Keratinocyte (primary cell): ENCODE measurements at regions not wholly inside any gene's neighbourhood (a gene's known extent, or its start where the extent isn't known, plus 50 kb on each side); places are given as distances from the start of the nearest gene placed in this dataset.

Experiments used
- DNase-seq: peaks from one replicate; pipeline ENCODE4 v3.0.0-alpha.2; 2011; ENCODE audit warnings: low read depth, missing footprints, low spot score
- FAIRE-seq: peaks from 2 replicates; lab custom pipeline; 2011; peaks lifted over from hg19 to GRCh38; lab: Jason Lieb, UNC
- H2AFZ ChIP-seq: 2 replicates; pipeline ENCODE4 v1.6.0; 2012; ENCODE audit warnings: low read length, control low read depth, inconsistent platforms; ENCODE audit not compliant: control insufficient read depth
- H3K27ac ChIP-seq: 2 replicates; pipeline ENCODE4 v1.5.1; 2011; ENCODE audit warnings: low read length; ENCODE audit not compliant: control insufficient read depth, insufficient read depth
- H3K27me3 ChIP-seq: 3 replicates; pipeline ENCODE4 v1.6.0; 2011; ENCODE audit warnings: low read length; ENCODE audit not compliant: control insufficient read depth, insufficient read depth; ENCODE audit errors: extremely low read depth
- H3K36me3 ChIP-seq, 2 experiments: 2 replicates in 1 of 2; 3 replicates in 1 of 2; pipeline ENCODE4 v1.5.1; 2011; ENCODE audit warnings: low read length in 2 of 2, mild to moderate bottlenecking in 1 of 2; ENCODE audit not compliant: control insufficient read depth in 2 of 2, insufficient read depth in 2 of 2; ENCODE audit errors: extremely low read depth in 1 of 2
- H3K4me1 ChIP-seq: 3 replicates; pipeline ENCODE4 v1.5.1; 2011; ENCODE audit warnings: low read length; ENCODE audit not compliant: control insufficient read depth, insufficient read depth; ENCODE audit errors: extremely low read depth
- H3K4me2 ChIP-seq: 3 replicates; pipeline ENCODE4 v1.6.0; 2011; ENCODE audit warnings: low read depth, low read length; ENCODE audit not compliant: control insufficient read depth, insufficient read depth; ENCODE audit errors: extremely low read depth
- H3K4me3 ChIP-seq, 3 experiments: fragments of 200-600 bp in 1 of 3; sonication (generic) in 1 of 3; 2 replicates in 2 of 3; 3 replicates in 1 of 3; pipeline ENCODE4 v1.5.1; 2011 to 2016; ENCODE audit warnings: low read length in 3 of 3, mild to moderate bottlenecking in 3 of 3, control low read depth in 2 of 3, inconsistent platforms in 1 of 3, low read depth in 1 of 3, mixed read lengths in 1 of 3, mixed run types in 1 of 3, moderate library complexity in 1 of 3; ENCODE audit not compliant: control insufficient read depth in 2 of 3, insufficient read depth in 2 of 3; ENCODE audit errors: extremely low read depth in 1 of 3
- H3K79me2 ChIP-seq: 2 replicates; pipeline ENCODE4 v1.6.0; 2012; ENCODE audit warnings: low read length; ENCODE audit not compliant: control insufficient read depth, insufficient read depth
- H3K9ac ChIP-seq: 3 replicates; pipeline ENCODE4 v1.6.0; 2011; ENCODE audit warnings: low read length; ENCODE audit not compliant: control insufficient read depth, insufficient read depth; ENCODE audit errors: extremely low read depth
- H3K9me1 ChIP-seq: 3 replicates; pipeline ENCODE4 v1.6.0; 2011; ENCODE audit warnings: low read length; ENCODE audit not compliant: control insufficient read depth, insufficient read depth; ENCODE audit errors: extremely low read depth
- H3K9me3 ChIP-seq: 2 replicates; pipeline ENCODE4 v1.5.1; 2012; ENCODE audit warnings: low read depth, low read length; ENCODE audit not compliant: control insufficient read depth
- H4K20me1 ChIP-seq: 3 replicates; pipeline ENCODE4 v1.6.0; 2011; ENCODE audit warnings: low read length; ENCODE audit not compliant: control insufficient read depth, insufficient read depth; ENCODE audit errors: extremely low read depth
- EZH2 ChIP-seq: IDR thresholded peaks from one replicate; pipeline ENCODE4 v1.6.1; 2012; ENCODE audit warnings: inconsistent platforms, mild to moderate bottlenecking, low read length, moderate library complexity
- dilution Hi-C: fragments of 300-500 bp; cut with MboI; formaldehyde crosslinking; loops from one replicate; pipeline ENCODE4 v1.7.0; 2020; ENCODE audit warnings: low sequenced_read_pairs; ENCODE audit not compliant: extremely low pct_ligation_motif_present
- TF ChIP-seq, protein P1 (sequence below), 3 experiments: IDR thresholded peaks in 1 of 3; conservative IDR thresholded peaks in 1 of 3; optimal IDR thresholded peaks in 1 of 3; 2 replicates in 2 of 3; 3 replicates in 1 of 3; pipeline versions ENCODE3 to v1.5.1; 2011; ENCODE audit warnings: low read length in 3 of 3, mild to moderate bottlenecking in 3 of 3, moderate library complexity in 2 of 3, control low read depth in 1 of 3, inconsistent platforms in 1 of 3; ENCODE audit not compliant: insufficient read depth in 2 of 3; ENCODE audit errors: extremely low read depth in 1 of 3

DNA sequence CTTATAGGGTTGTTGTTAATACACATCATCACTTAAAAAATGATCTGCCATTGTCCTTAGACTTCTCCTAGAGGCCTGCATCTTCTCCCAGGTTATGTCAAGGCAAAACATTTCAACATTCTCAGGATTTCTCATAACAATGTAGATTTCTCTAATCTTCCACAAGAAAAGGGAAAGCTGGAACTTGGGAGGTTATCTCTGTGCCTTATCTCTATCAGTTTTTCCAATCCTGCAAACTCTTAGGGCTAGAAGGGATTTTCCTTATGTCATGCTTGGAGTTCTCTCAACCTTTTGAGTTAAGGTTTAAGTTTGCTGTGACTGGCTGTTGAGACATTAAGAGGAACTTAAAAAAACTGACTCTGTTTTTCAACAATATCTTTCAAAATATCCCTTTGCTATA lies 300.6 kb upstream of the TFPI start:
- Histone ChIP-seq H3K4me1 (no peaks in the 10 kb centered on the region), H3K4me2 (no peak overlapping the region), H2AFZ (no peak overlapping the region), H3K27ac (no peak overlapping the region), H4K20me1 (no peaks in the 10 kb centered on the region), H3K27me3 (no peaks in the 10 kb centered on the region), H3K79me2 (no peaks in the 10 kb centered on the region), H3K9me1 (no peaks in the 10 kb centered on the region), H3K4me3 (no peak overlapping the region), H3K9ac (no peak overlapping the region), H3K9me3 (no peaks in the 10 kb centered on the region), H3K36me3 (no peaks in the 10 kb centered on the region)
- no peak for TF ChIP-seq EZH2
- TF ChIP-seq, protein P1, sequence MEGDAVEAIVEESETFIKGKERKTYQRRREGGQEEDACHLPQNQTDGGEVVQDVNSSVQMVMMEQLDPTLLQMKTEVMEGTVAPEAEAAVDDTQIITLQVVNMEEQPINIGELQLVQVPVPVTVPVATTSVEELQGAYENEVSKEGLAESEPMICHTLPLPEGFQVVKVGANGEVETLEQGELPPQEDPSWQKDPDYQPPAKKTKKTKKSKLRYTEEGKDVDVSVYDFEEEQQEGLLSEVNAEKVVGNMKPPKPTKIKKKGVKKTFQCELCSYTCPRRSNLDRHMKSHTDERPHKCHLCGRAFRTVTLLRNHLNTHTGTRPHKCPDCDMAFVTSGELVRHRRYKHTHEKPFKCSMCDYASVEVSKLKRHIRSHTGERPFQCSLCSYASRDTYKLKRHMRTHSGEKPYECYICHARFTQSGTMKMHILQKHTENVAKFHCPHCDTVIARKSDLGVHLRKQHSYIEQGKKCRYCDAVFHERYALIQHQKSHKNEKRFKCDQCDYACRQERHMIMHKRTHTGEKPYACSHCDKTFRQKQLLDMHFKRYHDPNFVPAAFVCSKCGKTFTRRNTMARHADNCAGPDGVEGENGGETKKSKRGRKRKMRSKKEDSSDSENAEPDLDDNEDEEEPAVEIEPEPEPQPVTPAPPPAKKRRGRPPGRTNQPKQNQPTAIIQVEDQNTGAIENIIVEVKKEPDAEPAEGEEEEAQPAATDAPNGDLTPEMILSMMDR (optimal IDR thresholded peaks at IDR 0.05 in 1 of 3, IDR thresholded peaks at IDR 0.05 in 1 of 3, conservative IDR thresholded peaks at IDR 0.05 in 1 of 3; ENCODE audit: extremely low read depth in 1 of 3, insufficient read depth in 2 of 3, low read length in 3 of 3): no peak
- DNase-seq (no peak), FAIRE-seq (no peak)
- dilution Hi-C loops: no loop called here

DNA sequence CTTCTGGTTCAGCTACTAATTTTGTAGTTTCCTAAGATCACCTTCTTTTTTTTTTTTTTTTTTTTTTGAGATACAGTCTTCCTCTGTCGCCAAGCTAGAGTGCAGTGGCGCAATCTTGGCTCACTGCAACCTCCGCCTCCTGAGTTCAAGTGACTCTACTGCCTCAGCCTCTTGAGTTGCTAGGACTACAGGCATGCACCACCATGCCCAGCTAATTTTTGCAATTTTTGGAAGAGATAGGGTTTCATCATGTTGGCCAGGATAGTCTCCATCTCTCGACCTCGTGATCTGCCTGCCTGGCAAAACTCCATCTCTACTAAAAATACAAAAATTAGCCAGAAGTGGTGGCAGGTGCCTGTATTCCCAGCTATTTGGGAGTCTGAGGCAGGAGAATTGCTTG lies 301.5 kb upstream of the TFPI start:
- H3K79me2 ChIP-seq: no peaks in the 10 kb centered on the region
- H4K20me1 ChIP-seq: no peaks in the 10 kb centered on the region
- H3K27me3 ChIP-seq: no peaks in the 10 kb centered on the region
- H2AFZ ChIP-seq: no peak overlapping the region
- no peaks in the 10 kb centered on the region for H3K36me3 ChIP-seq
- dilution Hi-C loops: no loop called here
- no peak overlapping the region for H3K4me3 ChIP-seq
- no peaks in the 10 kb centered on the region for H3K4me1 ChIP-seq
- TF ChIP-seq, protein P1 (optimal IDR thresholded peaks at IDR 0.05 in 1 of 3, IDR thresholded peaks at IDR 0.05 in 1 of 3, conservative IDR thresholded peaks at IDR 0.05 in 1 of 3; ENCODE audit: extremely low read depth in 1 of 3, insufficient read depth in 2 of 3, low read length in 3 of 3): no peak
- TF ChIP-seq EZH2: no peak
- H3K9ac ChIP-seq: no peak overlapping the region
- no peaks in the 10 kb centered on the region for H3K9me3 ChIP-seq
- no peak overlapping the region for H3K27ac ChIP-seq
- H3K9me1 ChIP-seq: no peaks in the 10 kb centered on the region
- FAIRE-seq (no peak), DNase-seq (no peak)
- H3K4me2 ChIP-seq: no peak overlapping the region
